Ovary (tissue), 3 donors: ENCODE measurements at regions not wholly inside any gene's neighbourhood (a gene's known extent, or its start where the extent isn't known, plus 50 kb on each side); places are given as distances from the start of the nearest gene placed in this dataset.

Source experiments
- POLR2A ChIP-seq: fragments of 450-650 bp; IDR thresholded peaks from one replicate; pipeline ENCODE4 v1.6.1; 2017; ENCODE audit warnings: antibody characterized with exemption, mild to moderate bottlenecking, moderate library complexity
- TF ChIP-seq, protein P1 (sequence below), 3 donors: fragments of 450-650 bp in 2 of 3; fragments of 200-600 bp in 1 of 3; IDR thresholded peaks; one replicate each; pipeline versions ENCODE4 v1.5.1 to v1.8.0; 2016 to 2022; ENCODE audit warnings: antibody characterized with exemption in 3 of 3, mild to moderate bottlenecking in 1 of 3
- donor health status: DM: no; HTN: no; CAD: no.

DNA sequence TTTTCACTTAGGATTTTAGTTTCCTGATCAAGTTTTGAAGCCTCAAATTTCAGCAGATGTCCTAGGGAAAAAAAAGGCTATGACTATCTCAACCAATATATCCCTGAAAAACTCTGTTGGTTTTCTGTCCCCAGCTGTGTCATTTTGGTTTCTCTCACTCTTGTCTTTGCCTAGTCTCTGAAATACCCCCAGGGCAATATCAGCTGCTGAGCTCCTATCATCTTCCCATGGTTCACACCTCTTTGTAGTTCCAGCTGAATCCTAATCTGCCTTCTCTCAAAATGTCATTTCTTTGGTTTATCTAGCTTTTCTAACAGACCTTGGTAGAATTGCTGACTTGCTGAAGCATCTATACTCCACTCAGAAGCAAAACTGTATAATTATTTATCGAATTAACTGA is 2370.5 kb downstream of the ARAP2 start:
- TF ChIP-seq POLR2A, result no peak
- TF ChIP-seq, protein P1, sequence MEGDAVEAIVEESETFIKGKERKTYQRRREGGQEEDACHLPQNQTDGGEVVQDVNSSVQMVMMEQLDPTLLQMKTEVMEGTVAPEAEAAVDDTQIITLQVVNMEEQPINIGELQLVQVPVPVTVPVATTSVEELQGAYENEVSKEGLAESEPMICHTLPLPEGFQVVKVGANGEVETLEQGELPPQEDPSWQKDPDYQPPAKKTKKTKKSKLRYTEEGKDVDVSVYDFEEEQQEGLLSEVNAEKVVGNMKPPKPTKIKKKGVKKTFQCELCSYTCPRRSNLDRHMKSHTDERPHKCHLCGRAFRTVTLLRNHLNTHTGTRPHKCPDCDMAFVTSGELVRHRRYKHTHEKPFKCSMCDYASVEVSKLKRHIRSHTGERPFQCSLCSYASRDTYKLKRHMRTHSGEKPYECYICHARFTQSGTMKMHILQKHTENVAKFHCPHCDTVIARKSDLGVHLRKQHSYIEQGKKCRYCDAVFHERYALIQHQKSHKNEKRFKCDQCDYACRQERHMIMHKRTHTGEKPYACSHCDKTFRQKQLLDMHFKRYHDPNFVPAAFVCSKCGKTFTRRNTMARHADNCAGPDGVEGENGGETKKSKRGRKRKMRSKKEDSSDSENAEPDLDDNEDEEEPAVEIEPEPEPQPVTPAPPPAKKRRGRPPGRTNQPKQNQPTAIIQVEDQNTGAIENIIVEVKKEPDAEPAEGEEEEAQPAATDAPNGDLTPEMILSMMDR (IDR thresholded peaks at IDR 0.05), result no peak
